ENCODE measurements at regions not wholly inside any gene's neighbourhood (a gene's known extent, or its start where the extent isn't known, plus 50 kb on each side); places are given as distances from the start of the nearest gene placed in this dataset.
"Not testable (repeated sequence)": the region's sequence is repeated elsewhere in the genome, so short reads cannot be mapped to it uniquely, and the experiment has no call there.

DNA sequence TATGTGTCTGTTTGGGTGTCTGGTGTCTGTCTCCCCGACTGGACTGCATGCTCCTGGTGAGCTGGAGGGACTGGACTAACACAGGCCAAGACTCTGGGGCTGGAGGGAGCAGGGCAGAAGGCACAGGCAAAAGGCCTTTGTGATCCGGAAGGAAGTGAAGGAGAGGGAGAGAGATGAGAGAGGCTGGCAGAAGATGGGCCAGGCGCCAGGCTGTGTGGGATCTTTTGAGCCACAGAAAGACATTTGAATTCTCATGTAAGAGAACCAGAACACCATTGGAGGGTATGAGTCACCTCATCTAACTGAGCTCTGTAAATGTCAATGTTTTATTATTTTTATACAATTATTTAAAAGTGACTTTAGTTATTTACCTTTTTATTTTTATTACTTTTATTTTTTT is 152.3 kb upstream of the CCZ1B start:
- DNase-seq (ENCODE audit: low read depth, low spot score); H3K27ac ChIP-seq (ENCODE audit: control insufficient read depth, insufficient read depth, low read length); dilution Hi-C loops (cut with MboI; ENCODE audit: extremely low pct_ligation_motif_present, low sequenced_read_pairs); H3K4me1 ChIP-seq (ENCODE audit: control insufficient read depth, extremely low read depth, insufficient read depth, low read length); H3K4me2 ChIP-seq (ENCODE audit: control insufficient read depth, extremely low read depth, insufficient read depth, low read depth, low read length); H3K27me3 ChIP-seq (ENCODE audit: control insufficient read depth, extremely low read depth, insufficient read depth, low read length); H3K36me3 ChIP-seq (ENCODE audit: control insufficient read depth in 2 of 2, extremely low read depth in 1 of 2, insufficient read depth in 2 of 2, low read length in 2 of 2); H3K4me3 ChIP-seq (ENCODE audit: control insufficient read depth in 2 of 3, extremely low read depth in 1 of 3, insufficient read depth in 2 of 3, low read depth in 1 of 3, low read length in 3 of 3); H3K9ac ChIP-seq (ENCODE audit: control insufficient read depth, extremely low read depth, insufficient read depth, low read length); FAIRE-seq; H3K9me3 ChIP-seq (ENCODE audit: control insufficient read depth, low read depth, low read length); H2AFZ ChIP-seq (ENCODE audit: control insufficient read depth, low read length); H4K20me1 ChIP-seq (ENCODE audit: control insufficient read depth, extremely low read depth, insufficient read depth, low read length); H3K79me2 ChIP-seq (ENCODE audit: control insufficient read depth, insufficient read depth, low read length); H3K9me1 ChIP-seq (ENCODE audit: control insufficient read depth, extremely low read depth, insufficient read depth, low read length): not testable (repeated sequence)

DNA sequence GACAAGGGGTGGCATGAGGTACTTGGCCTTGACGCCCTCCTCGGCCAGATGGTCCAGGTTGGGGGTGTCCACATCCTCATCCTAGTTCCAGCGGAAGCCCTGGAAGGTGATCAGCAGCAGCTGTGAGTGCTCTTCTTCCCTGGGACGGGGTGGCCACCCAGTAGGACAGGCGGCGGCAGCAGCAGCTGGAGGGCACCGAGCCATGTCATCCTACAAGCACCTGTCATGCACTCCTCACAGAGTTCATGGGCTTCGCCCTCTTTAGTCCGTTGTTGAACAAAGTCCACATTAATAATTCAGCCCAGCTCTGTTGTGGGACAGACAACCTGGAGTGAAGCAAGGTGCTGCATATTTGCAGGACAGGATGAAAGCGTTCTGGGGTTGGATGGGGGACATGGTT is 153.4 kb upstream of the CCZ1B start:
- DNase-seq (ENCODE audit: low read depth, low spot score); H2AFZ ChIP-seq (ENCODE audit: control insufficient read depth, low read length); H3K4me2 ChIP-seq (ENCODE audit: control insufficient read depth, extremely low read depth, insufficient read depth, low read depth, low read length); dilution Hi-C loops (cut with MboI; ENCODE audit: extremely low pct_ligation_motif_present, low sequenced_read_pairs); H3K9ac ChIP-seq (ENCODE audit: control insufficient read depth, extremely low read depth, insufficient read depth, low read length); H4K20me1 ChIP-seq (ENCODE audit: control insufficient read depth, extremely low read depth, insufficient read depth, low read length); H3K4me3 ChIP-seq (ENCODE audit: control insufficient read depth in 2 of 3, extremely low read depth in 1 of 3, insufficient read depth in 2 of 3, low read depth in 1 of 3, low read length in 3 of 3); H3K79me2 ChIP-seq (ENCODE audit: control insufficient read depth, insufficient read depth, low read length); H3K36me3 ChIP-seq (ENCODE audit: control insufficient read depth in 2 of 2, extremely low read depth in 1 of 2, insufficient read depth in 2 of 2, low read length in 2 of 2); H3K9me3 ChIP-seq (ENCODE audit: control insufficient read depth, low read depth, low read length); H3K9me1 ChIP-seq (ENCODE audit: control insufficient read depth, extremely low read depth, insufficient read depth, low read length); FAIRE-seq; H3K27ac ChIP-seq (ENCODE audit: control insufficient read depth, insufficient read depth, low read length); H3K4me1 ChIP-seq (ENCODE audit: control insufficient read depth, extremely low read depth, insufficient read depth, low read length); H3K27me3 ChIP-seq (ENCODE audit: control insufficient read depth, extremely low read depth, insufficient read depth, low read length): not testable (repeated sequence)

DNA sequence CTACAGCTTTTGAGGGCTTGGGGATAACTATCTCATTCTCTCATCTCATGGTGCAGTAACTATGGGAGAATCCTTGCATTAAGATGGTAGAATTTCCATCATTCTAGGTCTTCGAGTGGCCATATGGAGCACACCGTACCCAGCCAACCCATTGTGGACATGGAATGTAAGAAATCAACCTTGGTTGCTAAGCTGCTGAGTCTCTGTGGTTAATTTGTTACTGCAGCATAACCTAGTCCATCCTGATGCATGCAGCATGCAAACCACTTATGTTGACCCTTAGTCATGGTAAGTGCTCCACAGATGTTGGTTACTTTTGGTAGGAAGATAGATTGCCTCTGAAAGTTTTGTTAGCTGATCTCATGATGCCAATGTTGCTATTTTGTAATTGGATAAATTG is 156.3 kb upstream of the CCZ1B start:
- H3K36me3 ChIP-seq (ENCODE audit: control insufficient read depth in 2 of 2, extremely low read depth in 1 of 2, insufficient read depth in 2 of 2, low read length in 2 of 2); H3K9ac ChIP-seq (ENCODE audit: control insufficient read depth, extremely low read depth, insufficient read depth, low read length); H2AFZ ChIP-seq (ENCODE audit: control insufficient read depth, low read length); H3K27me3 ChIP-seq (ENCODE audit: control insufficient read depth, extremely low read depth, insufficient read depth, low read length); dilution Hi-C loops (cut with MboI; ENCODE audit: extremely low pct_ligation_motif_present, low sequenced_read_pairs); H3K4me2 ChIP-seq (ENCODE audit: control insufficient read depth, extremely low read depth, insufficient read depth, low read depth, low read length); H4K20me1 ChIP-seq (ENCODE audit: control insufficient read depth, extremely low read depth, insufficient read depth, low read length); H3K79me2 ChIP-seq (ENCODE audit: control insufficient read depth, insufficient read depth, low read length); H3K4me1 ChIP-seq (ENCODE audit: control insufficient read depth, extremely low read depth, insufficient read depth, low read length); FAIRE-seq; H3K4me3 ChIP-seq (ENCODE audit: control insufficient read depth in 2 of 3, extremely low read depth in 1 of 3, insufficient read depth in 2 of 3, low read depth in 1 of 3, low read length in 3 of 3); H3K9me3 ChIP-seq (ENCODE audit: control insufficient read depth, low read depth, low read length); DNase-seq (ENCODE audit: low read depth, low spot score); H3K9me1 ChIP-seq (ENCODE audit: control insufficient read depth, extremely low read depth, insufficient read depth, low read length); H3K27ac ChIP-seq (ENCODE audit: control insufficient read depth, insufficient read depth, low read length): not testable (repeated sequence)

DNA sequence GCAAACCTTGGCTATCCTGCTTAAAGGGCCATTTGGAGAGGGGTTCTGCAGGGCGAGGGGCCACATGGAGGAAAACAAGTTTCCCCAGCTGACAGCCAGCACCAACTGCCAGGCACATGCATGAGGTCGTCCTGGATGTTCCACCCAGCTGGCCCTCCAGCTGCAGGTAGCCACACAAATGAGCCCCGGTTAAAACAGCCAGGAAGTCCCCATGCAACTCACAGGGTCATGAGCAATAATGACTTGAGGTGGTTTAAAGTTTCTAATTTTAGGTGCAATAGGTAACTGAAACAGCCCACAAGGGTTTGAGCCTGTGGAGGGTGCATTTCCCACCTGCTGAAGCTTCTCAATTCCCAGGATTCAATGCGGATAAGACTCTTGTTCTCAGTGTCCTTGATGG is 160.8 kb upstream of the CCZ1B start:
- H4K20me1 ChIP-seq (ENCODE audit: control insufficient read depth, extremely low read depth, insufficient read depth, low read length); DNase-seq (ENCODE audit: low read depth, low spot score); H3K27ac ChIP-seq (ENCODE audit: control insufficient read depth, insufficient read depth, low read length); H3K4me3 ChIP-seq (ENCODE audit: control insufficient read depth in 2 of 3, extremely low read depth in 1 of 3, insufficient read depth in 2 of 3, low read depth in 1 of 3, low read length in 3 of 3); H3K27me3 ChIP-seq (ENCODE audit: control insufficient read depth, extremely low read depth, insufficient read depth, low read length); H3K36me3 ChIP-seq (ENCODE audit: control insufficient read depth in 2 of 2, extremely low read depth in 1 of 2, insufficient read depth in 2 of 2, low read length in 2 of 2); H3K9me1 ChIP-seq (ENCODE audit: control insufficient read depth, extremely low read depth, insufficient read depth, low read length); H3K4me1 ChIP-seq (ENCODE audit: control insufficient read depth, extremely low read depth, insufficient read depth, low read length); H3K9me3 ChIP-seq (ENCODE audit: control insufficient read depth, low read depth, low read length); H2AFZ ChIP-seq (ENCODE audit: control insufficient read depth, low read length); H3K79me2 ChIP-seq (ENCODE audit: control insufficient read depth, insufficient read depth, low read length); FAIRE-seq; H3K4me2 ChIP-seq (ENCODE audit: control insufficient read depth, extremely low read depth, insufficient read depth, low read depth, low read length); dilution Hi-C loops (cut with MboI; ENCODE audit: extremely low pct_ligation_motif_present, low sequenced_read_pairs); H3K9ac ChIP-seq (ENCODE audit: control insufficient read depth, extremely low read depth, insufficient read depth, low read length): not testable (repeated sequence)

DNA sequence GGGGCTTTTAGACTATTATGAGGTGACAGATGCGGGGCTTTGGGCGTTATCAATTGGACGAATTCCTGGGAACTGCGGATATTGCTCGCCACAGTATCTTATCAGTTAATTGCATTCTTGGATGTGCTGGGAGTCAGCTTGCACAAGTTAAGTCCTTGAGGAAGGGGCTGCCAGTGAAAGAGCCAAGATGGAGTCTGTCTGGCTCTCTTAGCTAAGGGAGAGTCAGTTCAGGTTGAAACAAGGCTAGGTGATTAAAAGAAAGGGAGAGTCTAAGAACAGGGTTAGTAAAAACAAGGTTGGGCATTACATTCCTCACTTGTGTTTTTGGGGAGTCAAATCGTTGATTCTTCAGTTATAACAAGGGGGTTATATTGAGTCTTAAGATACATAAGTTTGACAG is 162.5 kb upstream of the CCZ1B start:
- H3K36me3 ChIP-seq (ENCODE audit: control insufficient read depth in 2 of 2, extremely low read depth in 1 of 2, insufficient read depth in 2 of 2, low read length in 2 of 2); H3K4me1 ChIP-seq (ENCODE audit: control insufficient read depth, extremely low read depth, insufficient read depth, low read length); H3K9ac ChIP-seq (ENCODE audit: control insufficient read depth, extremely low read depth, insufficient read depth, low read length); H3K27me3 ChIP-seq (ENCODE audit: control insufficient read depth, extremely low read depth, insufficient read depth, low read length); DNase-seq (ENCODE audit: low read depth, low spot score); H3K79me2 ChIP-seq (ENCODE audit: control insufficient read depth, insufficient read depth, low read length); H3K27ac ChIP-seq (ENCODE audit: control insufficient read depth, insufficient read depth, low read length); H3K9me3 ChIP-seq (ENCODE audit: control insufficient read depth, low read depth, low read length); H3K4me2 ChIP-seq (ENCODE audit: control insufficient read depth, extremely low read depth, insufficient read depth, low read depth, low read length); dilution Hi-C loops (cut with MboI; ENCODE audit: extremely low pct_ligation_motif_present, low sequenced_read_pairs); H3K4me3 ChIP-seq (ENCODE audit: control insufficient read depth in 2 of 3, extremely low read depth in 1 of 3, insufficient read depth in 2 of 3, low read depth in 1 of 3, low read length in 3 of 3); H4K20me1 ChIP-seq (ENCODE audit: control insufficient read depth, extremely low read depth, insufficient read depth, low read length); H2AFZ ChIP-seq (ENCODE audit: control insufficient read depth, low read length); FAIRE-seq; H3K9me1 ChIP-seq (ENCODE audit: control insufficient read depth, extremely low read depth, insufficient read depth, low read length): not testable (repeated sequence)
